SK-N-SH (cell line): ENCODE measurements at regions not wholly inside any gene's neighbourhood (a gene's known extent, or its start where the extent isn't known, plus 50 kb on each side); places are given as distances from the start of the nearest gene placed in this dataset.

Experiments
- MXI1 ChIP-seq: IDR thresholded peaks from 2 replicates; pipeline ENCODE4 v1.6.1; 2012; ENCODE audit warnings: mild to moderate bottlenecking, low read depth, low read length, improper control_type of control experiment
- NFIC ChIP-seq: IDR thresholded peaks from 2 replicates; pipeline ENCODE4 v1.4.0; 2012; ENCODE audit warnings: borderline replicate concordance
- SMC3 ChIP-seq: IDR thresholded peaks from 2 replicates; pipeline ENCODE4 v1.6.1; 2012; ENCODE audit warnings: low read depth, low read length, improper control_type of control experiment
- USF2 ChIP-seq: fragments of 150-350 bp; IDR thresholded peaks from 2 replicates; pipeline ENCODE4 v1.6.1; 2017; ENCODE audit warnings: antibody characterized with exemption, low read length, low read depth, borderline replicate concordance
- TF ChIP-seq, protein P1 (sequence below): fragments of 200-600 bp; sonication (generic); IDR thresholded peaks from 2 replicates; pipeline ENCODE4 v1.6.1; 2017; ENCODE audit warnings: antibody characterized with exemption, mild to moderate bottlenecking, moderate library complexity
- TF ChIP-seq, protein P2 (sequence below): IDR thresholded peaks from 2 replicates; pipeline ENCODE4 v1.4.0; 2012; ENCODE audit warnings: low read depth, borderline replicate concordance

DNA sequence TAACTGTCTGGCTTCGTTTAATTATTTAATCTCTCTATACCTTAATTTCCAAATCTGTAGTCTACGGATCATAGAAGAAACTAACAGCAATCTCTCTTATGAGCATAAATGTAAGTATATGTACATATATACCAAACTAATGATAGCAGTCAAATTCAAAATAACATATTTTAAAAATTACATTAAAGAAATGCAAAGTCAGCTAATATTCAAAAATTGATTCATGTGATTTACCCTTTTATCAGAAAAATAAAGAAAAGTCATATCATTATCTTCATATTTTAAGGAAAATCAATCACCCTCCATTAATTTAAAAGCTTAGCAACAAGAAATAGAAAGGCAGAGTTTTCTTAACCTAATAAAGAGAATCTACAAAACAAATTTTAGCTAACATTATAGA, 575.9 kb downstream of the IRS1 start:
- TF ChIP-seq, protein P1, sequence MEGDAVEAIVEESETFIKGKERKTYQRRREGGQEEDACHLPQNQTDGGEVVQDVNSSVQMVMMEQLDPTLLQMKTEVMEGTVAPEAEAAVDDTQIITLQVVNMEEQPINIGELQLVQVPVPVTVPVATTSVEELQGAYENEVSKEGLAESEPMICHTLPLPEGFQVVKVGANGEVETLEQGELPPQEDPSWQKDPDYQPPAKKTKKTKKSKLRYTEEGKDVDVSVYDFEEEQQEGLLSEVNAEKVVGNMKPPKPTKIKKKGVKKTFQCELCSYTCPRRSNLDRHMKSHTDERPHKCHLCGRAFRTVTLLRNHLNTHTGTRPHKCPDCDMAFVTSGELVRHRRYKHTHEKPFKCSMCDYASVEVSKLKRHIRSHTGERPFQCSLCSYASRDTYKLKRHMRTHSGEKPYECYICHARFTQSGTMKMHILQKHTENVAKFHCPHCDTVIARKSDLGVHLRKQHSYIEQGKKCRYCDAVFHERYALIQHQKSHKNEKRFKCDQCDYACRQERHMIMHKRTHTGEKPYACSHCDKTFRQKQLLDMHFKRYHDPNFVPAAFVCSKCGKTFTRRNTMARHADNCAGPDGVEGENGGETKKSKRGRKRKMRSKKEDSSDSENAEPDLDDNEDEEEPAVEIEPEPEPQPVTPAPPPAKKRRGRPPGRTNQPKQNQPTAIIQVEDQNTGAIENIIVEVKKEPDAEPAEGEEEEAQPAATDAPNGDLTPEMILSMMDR = no peak
- TF ChIP-seq NFIC = no peak
- TF ChIP-seq SMC3 = no peak
- TF ChIP-seq, protein P2, sequence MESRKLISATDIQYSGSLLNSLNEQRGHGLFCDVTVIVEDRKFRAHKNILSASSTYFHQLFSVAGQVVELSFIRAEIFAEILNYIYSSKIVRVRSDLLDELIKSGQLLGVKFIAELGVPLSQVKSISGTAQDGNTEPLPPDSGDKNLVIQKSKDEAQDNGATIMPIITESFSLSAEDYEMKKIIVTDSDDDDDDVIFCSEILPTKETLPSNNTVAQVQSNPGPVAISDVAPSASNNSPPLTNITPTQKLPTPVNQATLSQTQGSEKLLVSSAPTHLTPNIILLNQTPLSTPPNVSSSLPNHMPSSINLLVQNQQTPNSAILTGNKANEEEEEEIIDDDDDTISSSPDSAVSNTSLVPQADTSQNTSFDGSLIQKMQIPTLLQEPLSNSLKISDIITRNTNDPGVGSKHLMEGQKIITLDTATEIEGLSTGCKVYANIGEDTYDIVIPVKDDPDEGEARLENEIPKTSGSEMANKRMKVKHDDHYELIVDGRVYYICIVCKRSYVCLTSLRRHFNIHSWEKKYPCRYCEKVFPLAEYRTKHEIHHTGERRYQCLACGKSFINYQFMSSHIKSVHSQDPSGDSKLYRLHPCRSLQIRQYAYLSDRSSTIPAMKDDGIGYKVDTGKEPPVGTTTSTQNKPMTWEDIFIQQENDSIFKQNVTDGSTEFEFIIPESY = no peak
- no peak for TF ChIP-seq MXI1
- TF ChIP-seq USF2 = no peak
